T-cell (primary cell): ENCODE measurements at regions not wholly inside any gene's neighbourhood (a gene's known extent, or its start where the extent isn't known, plus 50 kb on each side); places are given as distances from the start of the nearest gene placed in this dataset.

Source experiments
- ATAC-seq, 4 experiments: fragments of 200-7000 bp in 3 of 4; fragments of 150-1000 bp in 1 of 4; cut with Tn5 transposase; replicated peaks in 1 of 4; 1 replicate in 3 of 4; 2 replicates in 1 of 4; pipeline ENCODE4 v1.10.0; 2021; ENCODE audit warnings: moderate library complexity in 3 of 4, mild to moderate bottlenecking in 2 of 4, moderate number of reproducible peaks in 1 of 4
- CTCF ChIA-PET, 2 donors: fragments of 300-600 bp; sonication (Branson Sonifier 250); formaldehyde crosslinking; loops; one replicate each; lab custom pipeline; 2022; ENCODE audit warnings: antibody characterized with exemption in 2 of 2; lab: Charles Lee
- POLR2A ChIA-PET, 2 donors: fragments of 300-600 bp; sonication (Branson Sonifier 250); formaldehyde crosslinking; loops; one replicate each; lab custom pipeline; 2022; ENCODE audit warnings: antibody characterized with exemption in 2 of 2; lab: Charles Lee
- DNase-seq, 35 experiments: peaks; one replicate each; pipeline versions ENCODE4 v3.0.0 to v3.0.0-alpha.2; 2013 to 2023
- H3K27ac ChIP-seq: one replicate; pipeline ENCODE4 v1.5.1; 2013; ENCODE audit warnings: low read length
- H3K27me3 ChIP-seq, 2 experiments: replicated peaks in 1 of 2; 1 replicate in 1 of 2; 2 replicates in 1 of 2; pipeline versions ENCODE4 v1.6.1 to v1.7.0; 2013; ENCODE audit warnings: low read length in 1 of 2, mixed read lengths in 1 of 2; ENCODE audit not compliant: control insufficient read depth in 2 of 2, insufficient read depth in 2 of 2; ENCODE audit errors: extremely low read depth in 1 of 2
- H3K36me3 ChIP-seq, 2 donors: 1 replicate in 1 of 2; 2 replicates in 1 of 2; pipeline versions ENCODE4 v1.6.1 to v1.7.0; 2013; ENCODE audit warnings: low read length in 1 of 2; ENCODE audit not compliant: control insufficient read depth in 2 of 2, insufficient read depth in 1 of 2; ENCODE audit errors: extremely low read depth in 1 of 2
- H3K4me1 ChIP-seq, 2 experiments: 1 replicate in 1 of 2; 2 replicates in 1 of 2; pipeline versions ENCODE4 v1.6.1 to v1.7.0; 2013; ENCODE audit warnings: low read length in 2 of 2, mixed read lengths in 1 of 2; ENCODE audit not compliant: insufficient read depth in 2 of 2, control insufficient read depth in 1 of 2; ENCODE audit errors: extremely low read depth in 1 of 2
- H3K4me3 ChIP-seq, 2 donors: 1 replicate in 1 of 2; 2 replicates in 1 of 2; pipeline versions ENCODE4 v1.5.1 to v1.7.0; 2013; ENCODE audit warnings: mild to moderate bottlenecking in 2 of 2, low read length in 1 of 2, moderate library complexity in 1 of 2; ENCODE audit not compliant: control insufficient read depth in 1 of 2; ENCODE audit errors: extremely low read depth in 1 of 2
- H3K9me3 ChIP-seq: 2 replicates; pipeline ENCODE4 v1.7.0; 2013
- H3K27ac Mint-ChIP-seq, 2 donors: one replicate each; pipeline ENCODE4 v1.8.0; 2020 to 2021; ENCODE audit warnings: mild to moderate bottlenecking in 2 of 2, mixed read lengths in 2 of 2
- H3K27me3 Mint-ChIP-seq, 2 donors: one replicate each; pipeline ENCODE4 v1.8.0; 2021 to 2022; ENCODE audit warnings: mixed read lengths in 2 of 2
- H3K36me3 Mint-ChIP-seq: one replicate; pipeline ENCODE4 v1.8.0; 2021; ENCODE audit warnings: mixed read lengths
- H3K4me1 Mint-ChIP-seq, 3 donors: one replicate each; pipeline ENCODE4 v1.8.0; 2020 to 2022; ENCODE audit warnings: mixed read lengths in 3 of 3, mild to moderate bottlenecking in 1 of 3
- H3K4me3 Mint-ChIP-seq, 3 donors: one replicate each; pipeline ENCODE4 v1.8.0; 2020 to 2022; ENCODE audit warnings: mild to moderate bottlenecking in 3 of 3, mixed read lengths in 3 of 3, moderate library complexity in 3 of 3
- H3K9me3 Mint-ChIP-seq, 3 donors: one replicate each; pipeline ENCODE4 v1.8.0; 2020 to 2022; ENCODE audit warnings: mixed read lengths in 3 of 3
- WGBS: methylation state at CpG from one replicate; pipeline ENCODE4 v1.1.5; 2013; ENCODE audit warnings: missing lambda C conversion rate; ENCODE audit not compliant: insufficient coverage; 5-methylcytosine and 5-hydroxymethylcytosine counted together

DNA sequence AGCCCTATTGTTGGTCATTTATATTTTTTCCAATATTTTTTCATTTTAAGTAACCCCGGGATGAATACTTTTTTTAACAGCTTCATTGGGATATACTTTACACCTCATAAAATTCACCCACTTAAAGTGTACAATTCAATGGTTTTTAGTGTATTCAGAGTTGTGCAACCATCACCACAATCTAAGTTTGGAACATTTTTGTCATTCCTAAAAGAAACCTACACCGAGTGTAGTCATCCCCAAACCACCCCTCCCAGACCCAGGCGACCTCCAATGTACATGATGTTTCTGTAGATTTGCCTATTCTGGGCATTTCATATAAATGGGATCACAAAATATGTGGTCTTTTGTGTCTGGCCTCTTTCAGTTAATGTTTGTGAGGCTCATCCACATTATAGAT, 118.3 kb upstream of the FRMD4B start:
- peaks cover 6 to 7% of the 10 kb centered on the region in 2 donors for H3K27me3 Mint-ChIP-seq
- Histone ChIP-seq H3K36me3 (no peaks in the 10 kb centered on the region), H3K4me1 (no peaks in the 10 kb centered on the region), H3K27ac (no peak overlapping the region), H3K9me3 (no peaks in the 10 kb centered on the region), H3K4me3 (no peak overlapping the region), H3K27me3 (peaks cover 0 to 9% of the 10 kb centered on the region in 2 experiments)
- H3K9me3 Mint-ChIP-seq, result peaks cover 0 to 5% (median 0%) of the 10 kb centered on the region in 3 donors
- ATAC-seq (no peak), DNase-seq (no peak)
- no peaks in the 10 kb centered on the region for H3K4me1 Mint-ChIP-seq
- POLR2A ChIA-PET, result no interaction called here
- WGBS, result no CpG with 5 or more reads among the region's 3 CpGs
- no peak overlapping the region for H3K4me3 Mint-ChIP-seq
- H3K36me3 Mint-ChIP-seq, result no peaks in the 10 kb centered on the region
- no peak overlapping the region for H3K27ac Mint-ChIP-seq
- CTCF ChIA-PET, result no interaction called here

DNA sequence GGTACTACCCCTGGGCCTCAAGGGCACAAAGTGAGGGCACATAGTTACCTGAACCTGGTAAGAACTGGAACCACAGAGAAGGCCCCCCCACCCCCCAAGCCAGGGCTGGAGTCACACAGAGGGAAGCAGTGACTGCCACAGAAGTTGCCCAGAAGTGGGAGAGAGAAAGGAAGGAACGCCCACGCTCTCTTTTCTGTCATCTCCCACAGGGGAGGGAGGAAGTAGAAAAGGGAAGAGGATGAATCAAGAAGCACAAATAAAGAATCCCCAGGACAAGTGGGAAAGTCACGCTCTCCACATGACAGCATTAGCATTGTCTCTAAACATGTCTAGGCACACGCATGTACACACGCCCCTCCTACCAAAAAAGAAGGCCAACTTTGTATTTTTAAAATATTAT, 114.7 kb upstream of the FRMD4B start:
- Histone ChIP-seq H3K27me3 (peaks cover 0 to 13% of the 10 kb centered on the region in 2 experiments), H3K4me1 (no peaks in the 10 kb centered on the region), H3K36me3 (no peaks in the 10 kb centered on the region), H3K9me3 (no peaks in the 10 kb centered on the region), H3K4me3 (no peak overlapping the region), H3K27ac (no peak overlapping the region)
- H3K36me3 Mint-ChIP-seq, result no peaks in the 10 kb centered on the region
- CTCF ChIA-PET, result no interaction called here
- no peak overlapping the region for H3K27ac Mint-ChIP-seq
- no peaks in the 10 kb centered on the region for H3K4me1 Mint-ChIP-seq
- no peak overlapping the region for H3K4me3 Mint-ChIP-seq
- POLR2A ChIA-PET, result interaction anchor here in 1 of 2 donors (0.5 kb wide), 1 partner anchor 58 kb away, joined by 3 read pairs; no protein-coding TSS in a partner anchor
- ATAC-seq (no peak), DNase-seq (no peak)
- no CpG with 5 or more reads among the region's 5 CpGs for WGBS
- H3K9me3 Mint-ChIP-seq, result peaks cover 0 to 13% (median 0%) of the 10 kb centered on the region in 3 donors
- H3K27me3 Mint-ChIP-seq, result peaks cover 8% of the 10 kb centered on the region in 2 donors

DNA sequence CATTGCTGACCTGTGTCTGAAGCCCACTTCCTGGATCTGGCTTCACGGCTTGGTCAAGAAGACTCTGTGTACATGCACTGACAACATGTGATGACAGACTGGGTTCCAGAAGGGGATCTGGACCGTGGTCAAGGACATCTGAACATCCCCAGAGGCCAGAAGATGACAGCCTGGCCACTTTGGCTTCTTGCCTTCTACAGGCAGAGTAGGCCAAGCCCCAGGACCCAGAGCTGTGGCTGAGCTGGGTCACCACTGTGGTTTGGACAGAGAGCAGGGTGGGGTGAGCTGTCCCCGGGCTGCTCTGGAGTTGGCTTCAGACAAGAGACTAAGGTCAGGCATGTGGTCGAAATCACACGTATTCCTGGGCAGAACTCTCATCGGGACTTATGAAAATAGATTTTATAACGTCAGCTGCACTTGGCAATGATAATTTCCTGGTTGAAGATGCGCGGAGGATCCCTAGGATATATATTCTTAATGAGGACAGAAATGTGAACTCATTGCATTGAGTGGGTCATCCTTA, 114.1 kb upstream of the FRMD4B start:
- peaks cover 8% of the 10 kb centered on the region in 2 donors for H3K27me3 Mint-ChIP-seq
- 82% methylated on average over 9 of the region's 9 CpGs for WGBS
- Histone ChIP-seq H3K27me3 (peaks cover 0 to 13% of the 10 kb centered on the region in 2 experiments), H3K9me3 (no peaks in the 10 kb centered on the region), H3K27ac (no peak overlapping the region), H3K36me3 (no peaks in the 10 kb centered on the region), H3K4me1 (no peaks in the 10 kb centered on the region), H3K4me3 (no peak overlapping the region)
- H3K27ac Mint-ChIP-seq, result no peak overlapping the region
- POLR2A ChIA-PET, result interaction anchor here in 1 of 2 donors (0.5 kb wide), 1 partner anchor 57 kb away, joined by 3 read pairs; no protein-coding TSS in a partner anchor
- H3K9me3 Mint-ChIP-seq, result peaks cover 0 to 13% (median 0%) of the 10 kb centered on the region in 3 donors
- ATAC-seq, result no peak
- CTCF ChIA-PET, result no interaction called here
- no peak for DNase-seq
- H3K4me1 Mint-ChIP-seq, result no peaks in the 10 kb centered on the region
- no peaks in the 10 kb centered on the region for H3K36me3 Mint-ChIP-seq
- no peak overlapping the region for H3K4me3 Mint-ChIP-seq

DNA sequence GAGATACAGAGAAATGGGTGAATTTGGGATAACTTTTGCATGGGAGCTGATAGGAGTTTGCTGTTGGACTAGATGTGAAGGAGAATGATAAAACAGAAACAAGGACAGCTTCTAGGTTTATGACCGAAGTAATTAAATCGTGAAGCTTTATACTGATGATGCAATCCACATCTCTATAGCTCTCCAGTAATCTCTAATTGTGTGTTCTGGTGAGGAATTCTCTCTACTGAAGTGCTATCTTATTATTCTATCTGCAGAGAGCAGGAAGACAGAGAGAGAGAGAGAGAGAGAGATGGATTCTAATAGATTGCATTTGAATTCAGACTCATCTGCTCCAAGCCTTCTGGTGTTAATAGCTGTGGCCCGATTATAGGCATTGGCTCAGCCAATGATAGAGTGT, 113.5 kb upstream of the FRMD4B start:
- ChIA-PET CTCF (no interaction called here), POLR2A (no interaction called here)
- no peaks in the 10 kb centered on the region for H3K4me1 Mint-ChIP-seq
- H3K27me3 ChIP-seq, result peaks cover 0 to 13% of the 10 kb centered on the region in 2 experiments
- DNase-seq (no peak), ATAC-seq (no peak)
- no peaks in the 10 kb centered on the region for H3K9me3 ChIP-seq
- H3K4me1 ChIP-seq, result no peaks in the 10 kb centered on the region
- H3K36me3 Mint-ChIP-seq, result no peaks in the 10 kb centered on the region
- no peak overlapping the region for H3K27ac ChIP-seq
- WGBS, result 100% methylated on average over 1 of the region's 3 CpGs
- no peak overlapping the region for H3K27ac Mint-ChIP-seq
- H3K27me3 Mint-ChIP-seq, result peaks cover 8 to 11% of the 10 kb centered on the region in 2 donors
- H3K4me3 Mint-ChIP-seq, result no peak overlapping the region
- peaks cover 0 to 13% (median 0%) of the 10 kb centered on the region in 3 donors for H3K9me3 Mint-ChIP-seq
- H3K36me3 ChIP-seq, result no peaks in the 10 kb centered on the region
- H3K4me3 ChIP-seq, result no peak overlapping the region

DNA sequence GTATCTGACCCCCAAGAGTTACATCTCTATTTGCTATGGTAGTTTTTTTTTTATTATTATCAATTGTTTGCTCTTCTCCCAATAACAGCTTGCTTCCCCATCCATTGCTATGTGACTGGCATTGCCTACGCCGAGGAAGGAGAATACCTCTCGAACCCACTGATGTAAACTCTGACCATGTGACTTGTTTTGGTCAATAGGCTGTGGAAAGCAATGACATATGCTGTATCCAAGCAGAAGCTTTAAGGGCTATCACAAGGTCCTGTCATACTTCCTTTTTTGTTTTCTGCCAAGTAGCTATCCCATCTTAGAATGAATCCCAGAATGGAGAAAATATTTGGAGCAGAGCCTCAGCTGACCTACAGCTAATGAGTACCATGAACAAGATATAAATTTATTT, 111.0 kb upstream of the FRMD4B start:
- no peaks in the 10 kb centered on the region for H3K9me3 ChIP-seq
- H3K36me3 ChIP-seq, result no peaks in the 10 kb centered on the region
- Mint-ChIP-seq H3K4me1 (no peaks in the 10 kb centered on the region), H3K36me3 (no peaks in the 10 kb centered on the region), H3K27me3 (peaks cover 9 to 15% of the 10 kb centered on the region in 2 donors), H3K27ac (no peak overlapping the region), H3K9me3 (peaks cover 0 to 14% (median 0%) of the 10 kb centered on the region in 3 donors), H3K4me3 (no peak overlapping the region)
- H3K27me3 ChIP-seq, result peaks cover 0 to 13% of the 10 kb centered on the region in 2 experiments
- ATAC-seq, result no peak
- no CpG with 5 or more reads among the region's 3 CpGs for WGBS
- DNase-seq, result no peak
- CTCF ChIA-PET, result no interaction called here
- no peak overlapping the region for H3K4me3 ChIP-seq
- H3K27ac ChIP-seq, result no peak overlapping the region
- POLR2A ChIA-PET, result no interaction called here
- H3K4me1 ChIP-seq, result no peaks in the 10 kb centered on the region

DNA sequence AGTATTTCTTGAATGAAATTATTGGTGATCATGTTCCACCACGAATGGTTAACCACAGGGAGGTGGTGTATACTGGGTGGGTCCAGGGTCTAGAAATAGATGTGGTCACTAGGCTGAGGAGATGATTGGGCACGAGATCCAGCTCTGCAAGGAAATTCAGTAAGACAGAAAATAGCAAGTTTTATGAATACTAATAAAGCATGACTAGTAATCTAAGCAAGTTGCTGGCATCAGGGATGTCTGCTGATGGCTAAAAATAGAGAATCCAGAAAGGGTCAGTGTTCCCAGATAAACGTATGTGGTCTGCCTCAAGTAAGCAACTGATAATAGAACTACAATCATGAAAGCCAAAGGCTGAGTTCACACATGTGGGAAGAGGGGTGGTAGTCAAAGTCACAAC, 108.3 kb upstream of the FRMD4B start:
- Histone ChIP-seq H3K9me3 (no peaks in the 10 kb centered on the region), H3K27ac (no peak overlapping the region), H3K27me3 (peaks cover 0 to 4% of the 10 kb centered on the region in 2 experiments), H3K4me3 (no peak overlapping the region), H3K36me3 (no peaks in the 10 kb centered on the region), H3K4me1 (no peaks in the 10 kb centered on the region)
- DNase-seq, result no peak
- 27% methylated on average over 2 of the region's 3 CpGs for WGBS
- Mint-ChIP-seq H3K4me3 (no peak overlapping the region), H3K36me3 (no peaks in the 10 kb centered on the region), H3K27me3 (peaks cover 7 to 12% of the 10 kb centered on the region in 2 donors), H3K9me3 (peaks cover 0 to 12% (median 0%) of the 10 kb centered on the region in 3 donors), H3K27ac (no peak overlapping the region), H3K4me1 (no peaks in the 10 kb centered on the region)
- POLR2A ChIA-PET, result no interaction called here
- no peak for ATAC-seq
- CTCF ChIA-PET, result no interaction called here
